GM18502 (cell line): ENCODE measurements at regions not wholly inside any gene's neighbourhood (a gene's known extent, or its start where the extent isn't known, plus 50 kb on each side); places are given as distances from the start of the nearest gene placed in this dataset.

ENCODE experiments used
- ATAC-seq: cut with Tn5 transposase; IDR thresholded peaks from one replicate; pipeline ENCODE4 v1.9.1; 2021; ENCODE audit warnings: mild to moderate bottlenecking; ENCODE audit not compliant: unreplicated experiment, poor library complexity

DNA sequence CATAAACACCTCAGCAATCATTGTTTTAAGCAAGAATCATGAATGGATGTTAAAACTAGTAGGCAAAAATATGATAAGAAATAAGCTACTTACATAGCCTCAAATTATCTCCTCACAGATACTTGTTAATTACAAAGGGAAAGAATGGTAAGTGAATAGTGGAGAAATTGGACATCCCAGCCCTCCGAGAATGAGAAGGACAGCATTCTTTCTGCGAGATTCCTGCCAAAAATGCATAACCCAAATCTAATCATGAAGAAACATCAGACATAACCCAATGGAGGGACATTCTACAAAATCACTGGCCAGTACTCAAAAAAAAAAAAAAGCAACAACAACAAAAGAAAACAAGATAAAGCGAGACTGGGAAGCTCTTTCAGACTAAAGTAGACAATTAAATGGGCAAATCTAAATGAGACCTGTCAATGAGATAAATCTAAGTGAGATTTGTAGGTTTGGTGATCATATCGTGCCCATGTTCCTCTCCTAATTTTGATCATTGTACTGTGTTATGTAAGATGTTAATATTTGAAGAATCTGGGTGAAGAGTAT lies 57.9 kb upstream of the GLI2 start:
- ATAC-seq, result no peak

DNA sequence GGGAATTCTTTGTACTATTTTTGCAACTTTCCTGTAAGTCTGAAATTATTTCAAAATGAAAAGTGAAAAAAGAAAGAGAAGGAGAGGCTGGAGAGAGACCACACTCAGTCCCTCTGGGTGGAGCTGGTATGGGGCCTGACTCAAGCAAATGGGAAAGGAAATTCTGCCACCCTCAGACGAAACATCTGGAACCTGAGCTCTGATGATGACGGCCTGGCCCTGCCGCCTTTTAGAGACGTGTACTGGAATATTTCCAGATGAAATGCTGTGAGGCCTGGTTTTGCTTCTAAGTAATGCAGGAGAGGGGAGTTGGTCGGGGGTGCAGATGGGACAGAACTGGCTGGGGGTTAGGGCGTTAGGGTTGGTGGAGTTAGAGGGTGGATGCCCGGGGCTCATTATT lies 57.4 kb upstream of the GLI2 start:
- no peak for ATAC-seq

GRCh38 chr2:120678926-120679325 lies 56.7 kb upstream of the GLI2 start:
- ATAC-seq, result no peak

DNA sequence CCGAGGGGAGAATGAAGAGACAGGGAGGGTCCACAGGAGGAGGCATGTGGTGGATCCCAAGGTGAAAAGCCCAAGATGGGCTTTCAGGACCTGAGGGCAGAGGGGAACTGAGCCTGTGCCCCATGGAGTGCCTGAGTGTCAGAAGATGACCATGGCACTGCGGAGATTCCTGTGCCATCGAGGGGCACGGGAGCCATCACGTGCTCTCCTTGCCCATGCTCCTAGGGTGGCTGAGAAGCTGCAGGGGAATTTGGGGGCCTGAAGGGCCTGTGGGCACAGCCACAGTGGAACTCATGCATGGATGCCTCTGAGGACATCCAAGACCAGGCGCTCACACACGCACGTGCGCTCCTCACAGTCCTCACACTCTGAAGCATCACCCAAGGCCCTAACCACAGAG lies 56.1 kb upstream of the GLI2 start:
- ATAC-seq, result no peak

GRCh38 chr2:120680136-120680761 lies 55.4 kb upstream of the GLI2 start:
- peak; percentile 71 for ATAC-seq

DNA sequence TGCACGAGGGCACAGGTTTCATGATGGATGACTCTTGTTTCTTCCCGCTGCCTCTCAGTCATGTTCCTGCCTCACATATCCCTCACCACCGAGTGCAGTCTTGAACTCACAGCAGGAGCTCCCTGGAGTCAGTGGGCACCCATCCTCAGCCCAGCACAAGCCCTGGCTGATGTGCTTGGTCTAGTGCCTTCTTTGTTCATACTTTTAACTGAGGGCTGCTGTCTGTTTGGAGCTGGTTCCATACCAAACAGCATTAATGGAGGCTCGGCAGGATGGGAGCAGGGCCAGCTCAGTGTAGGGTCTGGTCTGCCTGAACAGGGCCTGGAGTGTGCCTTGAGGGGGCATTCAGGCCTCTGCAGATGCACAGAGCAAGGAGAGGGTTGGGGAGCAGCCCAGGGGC lies 54.5 kb upstream of the GLI2 start:
- no peak for ATAC-seq

DNA sequence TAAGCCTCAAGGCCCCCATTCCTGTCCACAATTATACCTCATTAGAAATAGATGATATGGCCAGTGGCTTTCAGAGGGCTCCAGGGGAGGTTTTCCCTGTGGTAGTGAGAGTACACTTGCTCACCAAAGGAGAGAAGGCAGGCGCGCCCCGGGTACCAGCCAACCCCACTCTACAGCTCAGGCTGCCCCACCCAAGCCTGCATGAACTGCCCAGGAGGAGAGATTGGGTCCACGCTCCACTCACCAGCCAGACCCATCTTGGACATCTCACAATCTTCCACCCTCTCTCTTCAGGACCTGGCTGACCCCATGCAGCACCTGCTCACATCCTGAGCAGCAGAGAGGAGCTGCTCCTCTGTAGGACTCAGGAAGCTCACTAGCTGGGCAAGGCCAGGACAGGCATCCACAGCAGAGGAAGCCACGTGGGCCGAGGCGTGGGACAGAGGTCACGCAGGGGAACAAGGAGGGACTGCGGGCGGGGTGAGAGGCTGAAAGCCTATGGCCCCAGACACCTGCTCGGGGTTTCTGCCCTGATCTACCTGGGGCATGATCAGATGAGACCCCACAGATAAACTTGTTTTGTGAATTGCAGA lies 53.9 kb upstream of the GLI2 start:
- no peak for ATAC-seq

GRCh38 chr2:120682654-120683053 lies 53.0 kb upstream of the GLI2 start:
- ATAC-seq, result no peak

GRCh38 chr2:120683081-120683480 lies 52.6 kb upstream of the GLI2 start:
- ATAC-seq, result no peak

DNA sequence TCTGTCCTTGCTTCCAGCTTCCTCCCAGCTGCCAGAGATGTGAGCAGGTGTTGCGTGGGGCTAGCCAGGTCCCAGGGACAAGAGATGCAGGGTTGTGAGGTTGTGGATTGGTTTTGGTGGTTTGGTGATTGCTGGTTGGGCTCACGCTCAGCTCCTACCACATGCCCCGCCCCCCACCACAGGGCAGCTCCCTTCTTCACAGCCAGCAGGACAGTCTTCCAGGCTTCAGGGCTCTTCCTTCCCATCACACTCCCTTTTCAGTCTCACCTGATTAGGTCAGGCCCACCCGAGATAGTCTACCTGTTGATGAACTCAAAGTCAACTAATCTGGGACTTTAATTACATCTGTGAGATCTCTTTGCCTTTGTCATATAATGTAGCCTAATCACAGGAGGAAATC lies 52.0 kb upstream of the GLI2 start:
- ATAC-seq, result no peak

- ATAC-seq, result no peak
Measured at GRCh38 chr2:120684289-120685065, 51.2 kb upstream of the GLI2 start.

DNA sequence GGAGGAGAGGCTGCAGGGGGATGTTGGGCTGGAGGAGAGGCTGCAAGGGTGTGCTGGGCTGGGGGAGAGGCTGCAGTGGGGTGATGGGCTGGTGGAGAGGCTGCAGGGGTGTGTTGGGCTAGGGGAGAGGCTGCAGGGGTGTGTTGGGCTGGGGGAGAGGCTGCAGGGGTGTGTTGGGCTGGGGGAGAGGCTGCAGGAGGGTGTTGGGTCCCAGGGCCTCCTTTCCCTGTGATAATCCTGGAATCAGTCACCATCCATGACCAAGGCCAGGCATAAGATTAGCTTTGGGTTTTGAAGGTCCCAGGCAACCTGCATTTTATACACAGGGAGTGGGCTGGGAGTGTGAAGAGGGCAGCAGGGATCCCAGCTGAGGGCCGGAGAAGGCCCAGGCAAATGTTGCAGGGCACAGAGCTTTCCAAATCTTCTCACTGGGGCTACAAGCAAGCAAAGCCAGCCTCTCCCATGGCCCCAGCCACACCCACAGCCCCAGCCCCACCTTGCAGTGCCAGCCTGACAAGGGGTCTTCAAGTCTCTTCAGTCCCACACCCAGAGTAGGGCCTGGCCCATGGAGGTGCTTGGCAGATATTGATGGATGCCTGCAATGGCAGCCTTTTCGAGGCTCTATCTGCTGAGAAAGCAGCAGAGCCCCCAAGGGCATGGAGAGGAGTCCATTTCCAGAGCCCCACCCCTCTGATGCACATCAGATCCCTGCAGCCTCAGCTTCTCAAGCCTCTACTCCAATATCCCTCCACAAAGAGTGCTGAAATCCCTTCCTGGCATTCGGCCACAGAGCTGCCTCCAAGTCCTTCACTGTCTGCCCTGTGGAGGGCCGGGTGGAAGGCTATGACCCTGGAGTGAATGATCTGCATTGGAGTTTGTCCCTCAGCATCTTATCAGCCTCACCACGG lies 50.3 kb upstream of the GLI2 start:
- no peak for ATAC-seq
